ENCODE measurements at regions not wholly inside any gene's neighbourhood (a gene's known extent, or its start where the extent isn't known, plus 50 kb on each side); places are given as distances from the start of the nearest gene placed in this dataset.

- in situ Hi-C loops (cut with HindIII; ENCODE audit: low pct_unique_long_range_greater_than_20kb, low sequenced_read_pairs) = no loop called here
- DNase-seq (ENCODE audit: low read depth, low spot score) = no peak
These were observed 728.1 kb upstream of the GRM7 start for GRCh38 chr3:6132684-6133432.

GRCh38 chr3:6142707-6143106 is 718.2 kb upstream of the GRM7 start:
- no peak for DNase-seq (ENCODE audit: low read depth, low spot score)
- in situ Hi-C loops (cut with HindIII; ENCODE audit: low pct_unique_long_range_greater_than_20kb, low sequenced_read_pairs) = no loop called here

- DNase-seq (ENCODE audit: low read depth, low spot score) = no peak
- in situ Hi-C loops (cut with HindIII; ENCODE audit: low pct_unique_long_range_greater_than_20kb, low sequenced_read_pairs) = no loop called here
These were observed 713.0 kb upstream of the GRM7 start for GRCh38 chr3:6147883-6148282.

DNA sequence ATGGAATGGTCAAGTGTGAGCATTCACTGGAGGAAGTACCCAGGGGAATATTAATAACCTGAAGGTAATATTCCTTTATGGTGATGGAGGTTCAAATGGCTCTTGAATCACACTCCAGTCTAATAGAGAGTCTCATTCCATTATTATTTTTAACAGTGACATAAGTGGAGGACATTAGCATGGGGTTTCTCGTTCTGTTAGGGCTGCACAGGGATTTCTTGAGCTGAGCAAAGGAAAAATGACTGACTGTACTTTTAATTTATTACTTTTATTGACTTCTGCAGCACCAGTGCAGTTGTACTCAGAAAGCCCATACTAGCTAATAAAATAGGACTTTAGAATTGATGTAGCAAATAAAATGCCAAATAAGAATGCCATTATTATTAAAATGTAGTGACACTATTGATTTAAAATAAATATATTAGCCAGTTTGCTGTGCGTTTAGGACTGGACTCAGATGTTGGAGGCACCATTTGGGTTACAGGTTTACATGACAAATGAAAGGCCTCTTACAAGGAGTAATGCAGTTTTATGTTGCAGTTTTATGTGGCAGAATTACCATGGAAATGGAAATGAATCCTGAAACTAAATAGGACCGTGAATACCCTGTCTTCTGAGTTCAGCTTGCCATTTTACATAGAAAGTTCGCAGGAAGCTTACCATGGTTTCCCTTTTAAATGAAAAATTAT is 705.1 kb upstream of the GRM7 start:
- in situ Hi-C loops (cut with HindIII; ENCODE audit: low pct_unique_long_range_greater_than_20kb, low sequenced_read_pairs) = no loop called here

DNA sequence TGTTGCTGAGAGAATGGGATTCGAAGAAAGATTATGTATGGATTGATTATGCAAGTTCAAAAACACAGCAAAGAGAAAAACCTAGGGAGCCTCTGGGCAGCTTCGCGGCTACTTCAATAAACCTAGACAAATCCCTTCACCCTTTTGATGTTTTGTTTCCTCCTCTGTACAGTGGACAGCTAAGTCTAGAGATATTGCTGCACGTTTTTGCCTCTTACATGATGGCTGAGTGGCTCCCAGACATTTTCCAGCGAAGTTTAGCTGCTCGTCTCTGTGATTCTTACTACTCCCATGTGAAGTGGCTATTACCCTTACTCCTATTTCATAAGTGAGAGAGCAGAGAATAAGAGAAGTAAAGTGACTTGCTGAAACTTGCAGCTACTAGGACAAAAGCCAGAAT is 695.0 kb upstream of the GRM7 start:
- DNase-seq (ENCODE audit: low read depth, low spot score) = no peak
- in situ Hi-C loops (cut with HindIII; ENCODE audit: low pct_unique_long_range_greater_than_20kb, low sequenced_read_pairs) = no loop called here

More for the DNA sequence above, 705.1 kb upstream of the GRM7 start:
- no peak for DNase-seq (ENCODE audit: low read depth, low spot score)

GRCh38 chr3:6168256-6168655 is 692.7 kb upstream of the GRM7 start:
- no peak for DNase-seq (ENCODE audit: low read depth, low spot score)
- in situ Hi-C loops (cut with HindIII; ENCODE audit: low pct_unique_long_range_greater_than_20kb, low sequenced_read_pairs) = no loop called here

DNA sequence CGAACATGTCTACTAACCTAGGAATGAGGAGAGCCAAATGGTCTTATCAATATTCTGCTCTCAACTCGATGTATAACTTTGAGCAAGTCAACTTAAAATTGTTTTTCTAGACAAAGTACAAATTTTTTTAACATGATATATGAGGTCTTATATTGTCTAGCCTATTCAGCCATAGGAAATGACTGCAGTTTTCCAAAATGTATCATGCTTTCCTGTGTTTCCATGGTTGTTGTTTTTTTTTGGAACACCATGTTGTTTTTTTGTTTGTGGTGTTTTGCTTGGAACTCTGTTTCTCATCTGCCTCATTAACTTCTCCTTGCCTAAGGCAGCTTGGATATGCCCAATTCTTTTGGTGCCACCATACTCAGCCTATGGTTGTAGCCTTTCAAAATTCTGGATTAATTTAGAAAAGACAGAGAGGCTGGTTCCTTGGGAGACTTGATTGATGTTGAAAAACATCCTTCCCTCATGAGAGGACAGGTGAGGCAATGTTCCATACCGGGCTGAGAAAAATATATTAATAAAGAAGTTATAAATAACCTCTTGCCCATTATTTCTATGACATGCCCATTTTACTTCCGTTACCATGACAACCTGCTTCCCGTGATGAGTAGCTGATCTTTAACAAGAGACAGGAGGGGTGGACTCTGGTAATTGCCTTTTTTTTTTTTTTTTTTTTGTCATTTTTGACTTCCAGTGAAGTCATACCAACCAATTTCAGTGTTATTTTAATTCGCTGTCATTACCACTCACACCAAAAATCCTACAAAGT is 687.9 kb upstream of the GRM7 start:
- in situ Hi-C loops (cut with HindIII; ENCODE audit: low pct_unique_long_range_greater_than_20kb, low sequenced_read_pairs) = no loop called here
- no peak for DNase-seq (ENCODE audit: low read depth, low spot score)

DNA sequence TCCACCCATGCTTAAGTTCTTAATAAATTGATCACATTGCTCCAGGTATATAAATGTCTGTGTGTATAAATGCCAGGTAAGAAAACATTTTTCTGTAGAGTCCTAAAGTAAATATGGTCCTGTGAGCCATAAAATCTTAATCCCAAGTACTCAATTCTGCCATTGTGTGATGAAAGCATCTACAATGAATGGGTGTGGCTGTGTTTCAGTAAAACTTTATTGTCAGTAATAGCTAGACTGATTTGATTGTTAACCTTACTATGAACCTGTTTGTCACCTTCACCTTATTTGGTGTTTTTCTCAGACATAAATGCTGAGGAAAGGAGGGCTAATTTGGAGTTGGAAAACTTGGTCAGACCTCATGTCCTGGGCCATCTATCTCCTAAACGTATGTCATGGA is 683.5 kb upstream of the GRM7 start:
- no peak for DNase-seq (ENCODE audit: low read depth, low spot score)
- in situ Hi-C loops (cut with HindIII; ENCODE audit: low pct_unique_long_range_greater_than_20kb, low sequenced_read_pairs) = no loop called here

DNA sequence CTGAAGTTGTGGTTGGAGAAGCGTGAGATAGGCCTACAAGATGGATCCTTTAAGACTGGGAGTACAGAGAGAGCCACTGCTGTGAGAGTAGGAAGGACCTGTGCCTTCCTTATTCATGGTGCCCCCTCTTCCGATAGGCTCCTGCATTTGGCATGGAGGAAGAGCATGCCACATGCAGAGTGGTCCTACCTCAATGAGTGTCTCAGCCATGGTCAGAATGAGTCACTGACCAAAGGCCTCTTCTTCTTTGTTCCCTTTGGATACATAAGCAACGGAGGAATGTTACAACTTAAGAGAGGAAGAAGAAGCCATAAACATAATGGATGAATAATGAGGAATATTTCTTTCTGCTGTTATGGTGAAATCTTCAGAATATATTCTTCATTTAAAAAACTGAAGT is 681.2 kb upstream of the GRM7 start:
- DNase-seq (ENCODE audit: low read depth, low spot score) = no peak
- in situ Hi-C loops (cut with HindIII; ENCODE audit: low pct_unique_long_range_greater_than_20kb, low sequenced_read_pairs) = no loop called here

DNA sequence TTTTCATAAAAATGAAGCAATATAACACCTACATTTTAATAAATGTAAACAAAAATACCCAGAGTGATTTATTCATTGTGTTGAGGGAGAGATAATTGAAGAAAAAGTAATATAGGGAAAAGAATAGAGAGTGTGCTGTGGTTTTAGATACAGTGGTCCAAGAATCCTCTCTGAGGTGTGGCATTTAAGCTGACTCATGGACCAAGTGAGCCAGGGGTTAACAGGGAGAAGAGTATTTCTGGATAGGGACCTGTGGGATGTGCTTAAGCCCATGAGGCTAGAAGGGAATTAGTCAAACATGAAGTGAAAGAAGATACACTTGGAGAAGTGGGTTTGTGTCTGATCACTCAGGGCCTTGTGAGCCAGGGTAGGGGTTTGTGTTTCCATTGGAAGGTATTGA is 680.7 kb upstream of the GRM7 start:
- no peak for DNase-seq (ENCODE audit: low read depth, low spot score)
- in situ Hi-C loops (cut with HindIII; ENCODE audit: low pct_unique_long_range_greater_than_20kb, low sequenced_read_pairs) = no loop called here

DNA sequence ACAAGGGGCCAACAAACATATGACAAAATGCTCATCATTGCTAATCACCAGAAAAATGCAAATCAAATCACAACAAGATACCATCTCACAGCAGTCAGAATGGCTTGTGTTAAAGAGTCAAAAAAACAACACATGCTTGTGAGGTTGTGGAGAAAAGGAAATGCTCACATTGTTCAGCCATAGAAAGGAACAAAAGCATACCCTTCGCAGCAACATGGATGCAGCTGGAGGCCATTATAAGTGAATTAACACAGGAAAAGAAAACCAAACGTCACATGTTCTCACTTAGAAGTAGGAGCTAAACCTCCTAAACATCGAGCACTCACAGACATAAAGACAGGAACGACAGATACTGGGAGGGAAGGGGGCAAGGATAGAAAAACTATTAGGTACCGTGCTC is 678.4 kb upstream of the GRM7 start:
- in situ Hi-C loops (cut with HindIII; ENCODE audit: low pct_unique_long_range_greater_than_20kb, low sequenced_read_pairs) = no loop called here
- no peak for DNase-seq (ENCODE audit: low read depth, low spot score)

DNA sequence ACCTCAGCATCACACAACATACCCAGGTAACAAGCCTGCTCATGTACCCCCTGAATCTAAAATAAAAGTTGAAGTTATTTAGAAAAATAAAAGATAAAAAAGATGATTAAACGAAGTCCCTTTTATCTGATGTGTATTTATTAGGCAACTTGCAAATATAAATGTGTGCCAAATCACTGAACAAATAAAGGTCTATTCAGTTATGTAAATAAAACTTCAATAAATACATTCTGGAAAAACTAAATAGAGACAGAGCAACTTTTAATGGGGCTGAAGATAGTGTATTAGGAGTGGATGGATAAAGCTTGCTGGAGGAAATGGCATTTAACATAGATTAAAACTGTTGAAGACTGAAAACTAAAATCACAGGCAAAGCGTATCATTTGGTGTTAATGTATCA is 678.0 kb upstream of the GRM7 start:
- DNase-seq (ENCODE audit: low read depth, low spot score) = no peak
- in situ Hi-C loops (cut with HindIII; ENCODE audit: low pct_unique_long_range_greater_than_20kb, low sequenced_read_pairs) = no loop called here

- in situ Hi-C loops (cut with HindIII; ENCODE audit: low pct_unique_long_range_greater_than_20kb, low sequenced_read_pairs) = no loop called here
- no peak for DNase-seq (ENCODE audit: low read depth, low spot score)
These were observed 671.5 kb upstream of the GRM7 start for GRCh38 chr3:6189384-6189783.

GRCh38 chr3:6204891-6205290 is 656.0 kb upstream of the GRM7 start:
- in situ Hi-C loops (cut with HindIII; ENCODE audit: low pct_unique_long_range_greater_than_20kb, low sequenced_read_pairs) = no loop called here
- peak; percentile 50 for DNase-seq (ENCODE audit: low read depth, low spot score)

- in situ Hi-C loops (cut with HindIII; ENCODE audit: low pct_unique_long_range_greater_than_20kb, low sequenced_read_pairs) = no loop called here
- DNase-seq (ENCODE audit: low read depth, low spot score) = no peak
These were observed 644.5 kb upstream of the GRM7 start for GRCh38 chr3:6216135-6217026.

- no peak for DNase-seq (ENCODE audit: low read depth, low spot score)
- in situ Hi-C loops (cut with HindIII; ENCODE audit: low pct_unique_long_range_greater_than_20kb, low sequenced_read_pairs) = no loop called here
These were observed 640.5 kb upstream of the GRM7 start for GRCh38 chr3:6220447-6220846.

DNA sequence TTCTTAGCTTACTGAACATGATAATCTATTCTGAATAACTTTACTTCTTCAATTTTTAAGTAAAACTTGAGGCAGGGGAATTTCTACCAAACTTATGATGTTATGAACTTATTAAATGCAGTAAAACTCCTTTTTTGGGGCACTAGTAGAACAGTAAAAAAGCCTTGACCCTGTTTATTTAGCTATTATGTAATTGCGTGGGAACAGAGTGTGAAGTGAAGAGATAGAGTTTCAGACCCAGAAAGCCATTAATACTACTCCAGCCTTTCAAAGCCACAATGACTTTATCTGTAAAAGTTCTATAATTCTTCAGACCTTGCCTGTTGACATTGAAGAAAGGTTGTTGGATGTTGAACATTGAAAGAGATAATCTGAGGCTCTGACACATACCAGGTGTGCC is 638.8 kb upstream of the GRM7 start:
- no peak for DNase-seq (ENCODE audit: low read depth, low spot score)
- in situ Hi-C loops (cut with HindIII; ENCODE audit: low pct_unique_long_range_greater_than_20kb, low sequenced_read_pairs) = no loop called here

- in situ Hi-C loops (cut with HindIII; ENCODE audit: low pct_unique_long_range_greater_than_20kb, low sequenced_read_pairs) = no loop called here
- no peak for DNase-seq (ENCODE audit: low read depth, low spot score)
These were observed 637.3 kb upstream of the GRM7 start for GRCh38 chr3:6223572-6223971.

All from SK-MEL-5 (cell line).